ENCODE measurements at regions not wholly inside any gene's neighbourhood (a gene's known extent, or its start where the extent isn't known, plus 50 kb on each side); places are given as distances from the start of the nearest gene placed in this dataset.

GRCh38 chr14:65258391-65258790, 154.1 kb upstream of the FUT8 start (continued):
- TF ChIP-seq ZNF234 (CRISPR knock-in tag; conservative IDR thresholded peaks at IDR 0.05) (no peak), LRRFIP1 (CRISPR knock-in tag; conservative IDR thresholded peaks at IDR 0.05) (no peak), GPBP1L1 (CRISPR knock-in tag; IDR thresholded peaks at IDR 0.05) (no peak), SOX13 (IDR thresholded peaks at IDR 0.05) (peak; percentile 83), SOX13 (CRISPR knock-in tag; conservative IDR thresholded peaks at IDR 0.05 in 1 of 2, IDR thresholded peaks at IDR 0.05 in 1 of 2) (peak in 1 of 2 experiments; percentile 97; a peak in 2 of 4 replicates), ZNF331 (CRISPR knock-in tag; IDR thresholded peaks at IDR 0.05) (no peak), ZNF383 (CRISPR knock-in tag; IDR thresholded peaks at IDR 0.05; ENCODE audit: borderline replicate concordance) (no peak), ZNF3 (CRISPR knock-in tag; IDR thresholded peaks at IDR 0.05) (no peak), FOXP1 (IDR thresholded peaks at IDR 0.05) (no peak), FOXP1 (CRISPR knock-in tag; IDR thresholded peaks at IDR 0.05) (peak; percentile 79), EP300 (IDR thresholded peaks at IDR 0.05; ENCODE audit: low read depth in 2 of 2, low read length in 2 of 2) (peak in 1 of 2 experiments; percentile 74; a peak in 2 of 4 replicates), EP300 (CRISPR knock-in tag; IDR thresholded peaks at IDR 0.05; ENCODE audit: borderline replicate concordance) (peak; percentile 50; the same call in 1 of the 2 replicates), TBX3 (IDR thresholded peaks at IDR 0.05; ENCODE audit: borderline replicate concordance) (peak; percentile 40; the same call in 1 of the 2 replicates), FOXC1 (CRISPR knock-in tag; IDR thresholded peaks at IDR 0.05; ENCODE audit: borderline replicate concordance) (no peak), ZNF562 (CRISPR knock-in tag; IDR thresholded peaks at IDR 0.05; ENCODE audit: borderline replicate concordance) (no peak), SRY (CRISPR knock-in tag; IDR thresholded peaks at IDR 0.05) (no peak), RXRB (CRISPR knock-in tag; IDR thresholded peaks at IDR 0.05; ENCODE audit: borderline replicate concordance) (peak; percentile 49), ZNF468 (CRISPR knock-in tag; IDR thresholded peaks at IDR 0.05) (no peak), KMT2A (CRISPR knock-in tag; IDR thresholded peaks at IDR 0.05) (no peak)
- TF ChIP-seq, protein P1, sequence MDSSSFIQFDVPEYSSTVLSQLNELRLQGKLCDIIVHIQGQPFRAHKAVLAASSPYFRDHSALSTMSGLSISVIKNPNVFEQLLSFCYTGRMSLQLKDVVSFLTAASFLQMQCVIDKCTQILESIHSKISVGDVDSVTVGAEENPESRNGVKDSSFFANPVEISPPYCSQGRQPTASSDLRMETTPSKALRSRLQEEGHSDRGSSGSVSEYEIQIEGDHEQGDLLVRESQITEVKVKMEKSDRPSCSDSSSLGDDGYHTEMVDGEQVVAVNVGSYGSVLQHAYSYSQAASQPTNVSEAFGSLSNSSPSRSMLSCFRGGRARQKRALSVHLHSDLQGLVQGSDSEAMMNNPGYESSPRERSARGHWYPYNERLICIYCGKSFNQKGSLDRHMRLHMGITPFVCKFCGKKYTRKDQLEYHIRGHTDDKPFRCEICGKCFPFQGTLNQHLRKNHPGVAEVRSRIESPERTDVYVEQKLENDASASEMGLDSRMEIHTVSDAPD (CRISPR knock-in tag; IDR thresholded peaks at IDR 0.05) = no peak
- TF ChIP-seq, protein P2, sequence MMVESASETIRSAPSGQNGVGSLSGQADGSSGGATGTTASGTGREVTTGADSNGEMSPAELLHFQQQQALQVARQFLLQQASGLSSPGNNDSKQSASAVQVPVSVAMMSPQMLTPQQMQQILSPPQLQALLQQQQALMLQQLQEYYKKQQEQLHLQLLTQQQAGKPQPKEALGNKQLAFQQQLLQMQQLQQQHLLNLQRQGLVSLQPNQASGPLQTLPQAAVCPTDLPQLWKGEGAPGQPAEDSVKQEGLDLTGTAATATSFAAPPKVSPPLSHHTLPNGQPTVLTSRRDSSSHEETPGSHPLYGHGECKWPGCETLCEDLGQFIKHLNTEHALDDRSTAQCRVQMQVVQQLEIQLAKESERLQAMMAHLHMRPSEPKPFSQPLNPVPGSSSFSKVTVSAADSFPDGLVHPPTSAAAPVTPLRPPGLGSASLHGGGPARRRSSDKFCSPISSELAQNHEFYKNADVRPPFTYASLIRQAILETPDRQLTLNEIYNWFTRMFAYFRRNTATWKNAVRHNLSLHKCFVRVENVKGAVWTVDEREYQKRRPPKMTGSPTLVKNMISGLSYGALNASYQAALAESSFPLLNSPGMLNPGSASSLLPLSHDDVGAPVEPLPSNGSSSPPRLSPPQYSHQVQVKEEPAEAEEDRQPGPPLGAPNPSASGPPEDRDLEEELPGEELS (CRISPR knock-in tag; IDR thresholded peaks at IDR 0.05) = peak; percentile 27; the same call in 1 of the 2 replicates
- TF ChIP-seq, protein P3, sequence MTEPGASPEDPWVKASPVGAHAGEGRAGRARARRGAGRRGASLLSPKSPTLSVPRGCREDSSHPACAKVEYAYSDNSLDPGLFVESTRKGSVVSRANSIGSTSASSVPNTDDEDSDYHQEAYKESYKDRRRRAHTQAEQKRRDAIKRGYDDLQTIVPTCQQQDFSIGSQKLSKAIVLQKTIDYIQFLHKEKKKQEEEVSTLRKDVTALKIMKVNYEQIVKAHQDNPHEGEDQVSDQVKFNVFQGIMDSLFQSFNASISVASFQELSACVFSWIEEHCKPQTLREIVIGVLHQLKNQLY (CRISPR knock-in tag; IDR thresholded peaks at IDR 0.05) = peak; percentile 76
- TF ChIP-seq, protein P4, sequence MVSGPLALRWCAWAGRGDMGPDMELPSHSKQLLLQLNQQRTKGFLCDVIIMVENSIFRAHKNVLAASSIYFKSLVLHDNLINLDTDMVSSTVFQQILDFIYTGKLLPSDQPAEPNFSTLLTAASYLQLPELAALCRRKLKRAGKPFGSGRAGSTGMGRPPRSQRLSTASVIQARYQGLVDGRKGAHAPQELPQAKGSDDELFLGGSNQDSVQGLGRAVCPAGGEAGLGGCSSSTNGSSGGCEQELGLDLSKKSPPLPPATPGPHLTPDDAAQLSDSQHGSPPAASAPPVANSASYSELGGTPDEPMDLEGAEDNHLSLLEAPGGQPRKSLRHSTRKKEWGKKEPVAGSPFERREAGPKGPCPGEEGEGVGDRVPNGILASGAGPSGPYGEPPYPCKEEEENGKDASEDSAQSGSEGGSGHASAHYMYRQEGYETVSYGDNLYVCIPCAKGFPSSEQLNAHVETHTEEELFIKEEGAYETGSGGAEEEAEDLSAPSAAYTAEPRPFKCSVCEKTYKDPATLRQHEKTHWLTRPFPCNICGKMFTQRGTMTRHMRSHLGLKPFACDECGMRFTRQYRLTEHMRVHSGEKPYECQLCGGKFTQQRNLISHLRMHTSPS (CRISPR knock-in tag; IDR thresholded peaks at IDR 0.05; ENCODE audit: low read depth) = no peak
